GM12865 (cell line): ENCODE measurements at regions not wholly inside any gene's neighbourhood (a gene's known extent, or its start where the extent isn't known, plus 50 kb on each side); places are given as distances from the start of the nearest gene placed in this dataset.

ENCODE experiments used
- DNase-seq: peaks from one replicate; pipeline ENCODE4 v3.0.0; 2010; ENCODE audit warnings: low read depth
- H3K4me3 ChIP-seq: 2 replicates; pipeline ENCODE4 v1.5.1; 2011; ENCODE audit warnings: mild to moderate bottlenecking, low read depth, low read length, control low read depth
- CTCF ChIP-seq: IDR thresholded peaks from 2 replicates; pipeline ENCODE4 v1.5.1; 2011; ENCODE audit warnings: low read length, control low read depth, low read depth, inconsistent platforms; ENCODE audit not compliant: insufficient read depth; ENCODE audit errors: missing control alignments

DNA sequence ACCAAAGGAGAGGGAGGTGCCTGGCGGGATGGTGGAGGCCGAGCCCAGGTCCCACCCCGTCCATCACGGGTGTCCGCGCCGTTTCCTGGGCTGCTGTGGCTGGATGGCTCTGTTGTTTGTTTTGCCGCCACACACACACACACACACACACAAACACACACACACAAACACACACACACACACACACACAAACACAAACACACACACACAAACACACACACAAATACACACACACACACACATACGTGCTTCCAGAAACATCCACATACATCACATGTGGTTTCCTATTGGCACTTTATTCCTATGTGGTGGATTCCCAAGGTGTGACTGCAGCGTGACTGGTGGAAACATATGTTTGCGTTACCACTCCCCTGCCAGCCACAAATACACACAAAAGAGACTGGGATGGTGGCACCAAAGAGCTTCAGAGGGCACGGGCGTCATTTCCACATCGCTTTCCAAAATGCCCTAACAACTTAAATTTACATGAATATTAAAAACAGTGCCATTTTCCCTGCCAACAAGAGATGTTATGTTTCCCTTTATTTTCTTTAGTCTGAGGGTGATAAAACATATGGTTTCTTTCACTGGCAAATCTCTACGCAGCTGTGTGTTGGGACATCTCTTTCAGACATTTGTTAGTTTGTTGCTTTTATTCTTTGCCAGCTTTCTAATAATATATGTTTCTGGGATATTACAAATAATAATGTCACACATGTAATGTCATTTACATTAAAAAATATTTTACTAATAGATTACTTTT lies 356.8 kb downstream of the BRD1 start:
- DNase-seq: no peak
- no peak overlapping the region for H3K4me3 ChIP-seq
- TF ChIP-seq CTCF: no peak

DNA sequence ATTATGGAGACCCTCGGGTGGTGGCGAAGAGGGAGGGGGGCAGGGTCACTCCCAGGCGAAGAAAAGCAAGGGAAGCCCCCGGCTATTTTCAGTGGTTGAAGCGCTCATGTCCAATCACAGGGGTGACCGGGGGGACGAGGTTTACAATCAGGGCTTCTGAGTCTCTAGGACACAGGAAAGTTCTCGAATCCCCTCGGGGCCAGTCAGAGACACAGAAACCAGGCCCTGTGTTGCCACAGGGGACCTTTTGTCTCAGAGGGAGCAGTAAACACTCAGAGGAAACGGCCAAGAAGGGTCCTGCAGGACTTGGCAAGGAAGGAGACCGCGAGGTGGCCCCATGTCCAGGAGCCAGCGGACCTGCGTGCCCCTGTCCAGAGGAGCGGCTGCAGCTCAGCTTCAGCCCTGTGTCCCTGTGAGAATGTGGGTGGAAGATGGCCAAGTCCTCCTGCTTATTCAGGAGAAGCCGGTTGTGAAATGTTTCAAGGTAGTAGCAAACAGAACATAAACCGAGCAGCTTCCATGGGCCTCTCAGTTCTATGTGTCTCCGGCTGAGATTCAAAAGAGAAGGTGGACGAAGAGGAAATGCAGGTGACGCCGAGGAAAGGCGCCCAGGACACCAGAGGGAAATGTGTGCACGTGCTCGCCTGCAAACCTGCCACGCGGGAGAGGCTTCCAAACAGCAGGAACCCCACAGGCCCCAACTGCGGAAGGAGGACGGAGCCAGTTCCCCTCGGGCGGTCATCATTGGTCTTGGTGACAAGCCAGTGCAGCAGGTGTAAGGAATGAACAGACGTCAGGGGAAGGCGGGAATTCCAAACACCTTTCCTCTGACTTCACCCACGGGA lies 357.6 kb downstream of the BRD1 start:
- H3K4me3 ChIP-seq: no peak overlapping the region
- DNase-seq: no peak
- TF ChIP-seq CTCF: no peak

GRCh38 chr22:49468487-49469198 lies 359.0 kb downstream of the BRD1 start:
- no peak overlapping the region for H3K4me3 ChIP-seq
- no peak for TF ChIP-seq CTCF
- DNase-seq: no peak

- no peak for DNase-seq
- no peak overlapping the region for H3K4me3 ChIP-seq
- TF ChIP-seq CTCF: no peak
These were observed 360.6 kb downstream of the BRD1 start for GRCh38 chr22:49466878-49467595.

DNA sequence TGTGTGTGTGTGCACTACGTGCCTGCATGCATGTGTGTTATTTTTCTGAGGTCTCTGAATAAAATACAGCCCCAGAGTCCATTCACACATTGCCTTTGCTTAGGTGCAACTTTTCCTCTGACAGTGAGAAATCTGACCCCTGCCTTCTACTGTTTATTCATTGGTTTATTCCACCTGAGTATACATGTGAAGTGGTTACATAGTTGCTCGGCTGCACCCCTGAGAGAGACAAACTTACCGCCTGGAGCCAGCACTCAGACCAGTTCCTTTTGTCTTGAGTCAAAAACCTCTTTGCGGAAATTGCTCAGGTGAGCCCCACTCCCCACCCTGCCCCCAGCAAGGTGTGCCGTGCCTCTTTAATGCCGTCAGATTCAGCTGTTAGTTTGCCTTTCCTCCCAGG lies 363.6 kb downstream of the BRD1 start:
- DNase-seq: no peak
- H3K4me3 ChIP-seq: no peak overlapping the region
- TF ChIP-seq CTCF: no peak

- no peak for TF ChIP-seq CTCF
- DNase-seq: no peak
- H3K4me3 ChIP-seq: no peak overlapping the region
These were observed 364.9 kb downstream of the BRD1 start for GRCh38 chr22:49462795-49463194.
